SK-N-MC (cell line): ENCODE measurements at regions not wholly inside any gene's neighbourhood (a gene's known extent, or its start where the extent isn't known, plus 50 kb on each side); places are given as distances from the start of the nearest gene placed in this dataset.

ENCODE experiments used
- EZH2 ChIP-seq: fragments of 200-600 bp; sonication (generic); IDR thresholded peaks from one replicate; pipeline ENCODE4 v1.6.1; 2017; ENCODE audit warnings: antibody characterized with exemption
- FOXP2 ChIP-seq: optimal IDR thresholded peaks from 2 replicates; pipeline ENCODE3; 2011; ENCODE audit warnings: mild to moderate bottlenecking, moderate library complexity; ENCODE audit not compliant: insufficient read depth; ENCODE audit errors: extremely low read length, control extremely low read depth
- POLR2AphosphoS5 ChIP-seq: IDR thresholded peaks from 2 replicates; pipeline ENCODE4 v1.6.1; 2012; ENCODE audit warnings: mild to moderate bottlenecking, low read depth, low read length, borderline replicate concordance

DNA sequence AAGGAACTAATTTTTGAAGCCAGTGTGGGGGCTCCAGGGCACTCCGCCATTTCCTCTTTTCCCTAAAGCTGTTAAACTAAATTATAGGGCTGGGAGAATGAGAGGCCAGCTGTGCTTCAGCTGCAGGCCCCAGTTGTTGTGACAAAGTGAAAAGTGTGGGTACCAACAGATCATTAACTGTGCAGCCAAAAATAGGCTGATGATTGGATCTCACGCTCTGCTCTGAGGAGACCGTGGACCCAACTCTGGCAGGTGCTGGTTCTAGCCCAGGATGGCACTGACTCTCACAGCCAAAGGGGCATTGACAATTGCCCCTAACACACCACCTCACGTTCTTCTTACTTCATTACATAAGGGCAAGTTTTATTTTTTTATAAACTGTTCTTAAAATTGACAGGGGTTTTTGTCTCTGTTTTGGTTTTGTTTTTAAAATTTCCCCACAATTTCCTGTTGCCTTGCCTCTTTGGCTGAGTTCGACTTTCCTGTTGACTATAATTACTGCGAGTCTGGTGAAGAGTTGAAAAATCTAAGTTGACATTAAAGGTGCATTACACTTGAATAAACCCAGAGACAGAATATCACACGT is 391.0 kb downstream of the FGF9 start:
- TF ChIP-seq EZH2, result no peak
- no peak for TF ChIP-seq POLR2AphosphoS5
- TF ChIP-seq FOXP2, result no peak
